ENCODE measurements at regions not wholly inside any gene's neighbourhood (a gene's known extent, or its start where the extent isn't known, plus 50 kb on each side); places are given as distances from the start of the nearest gene placed in this dataset.

- TF ChIP-seq CEBPZ (IDR thresholded peaks at IDR 0.05; ENCODE audit: low read depth, low read length) (no peak), SREBF1 (IDR thresholded peaks at IDR 0.05; ENCODE audit: low read length) (no peak)
Observed at GRCh38 chr2:217529271-217529670, 473.5 kb downstream of the TNS1 start (continued).

GRCh38 chr2:217527590-217528202, 475.1 kb downstream of the TNS1 start:
- no TSS peak for BruUV-seq (replicated peaks)
- CTCF ChIA-PET: interaction anchor here (1.0 kb wide), 1 partner anchor 185 kb away, joined by 3 read pairs; no protein-coding TSS in a partner anchor
- Histone ChIP-seq H3K4me1 (ENCODE audit: control insufficient read depth, insufficient read depth, low read length) (no peaks in the 10 kb centered on the region), H3K9ac (ENCODE audit: control insufficient read depth, insufficient read depth, low read length) (no peak overlapping the region), H3K9me3 (replicated peaks; ENCODE audit: control insufficient read depth, insufficient read depth, low read length) (no peaks in the 10 kb centered on the region), H3K36me3 (ENCODE audit: control insufficient read depth in 2 of 2, insufficient read depth in 2 of 2, low read length in 1 of 2) (no peaks in the 10 kb centered on the region), H3K27me3 (replicated peaks in 1 of 2; ENCODE audit: control insufficient read depth in 2 of 2, insufficient read depth in 2 of 2, low read length in 1 of 2) (peaks cover 0 to 2% of the 10 kb centered on the region in 2 experiments; a peak in 2 of 4 replicates), H3K79me2 (ENCODE audit: control insufficient read depth, insufficient read depth, low read length) (no peaks in the 10 kb centered on the region), H2AFZ (ENCODE audit: control insufficient read depth, low read depth, low read length) (no peak overlapping the region), H3K27ac (ENCODE audit: control insufficient read depth, insufficient read depth) (no peak overlapping the region), H3K4me3 (no peak overlapping the region), H4K20me1 (ENCODE audit: control insufficient read depth, insufficient read depth) (no peaks in the 10 kb centered on the region), H3K4me2 (ENCODE audit: control insufficient read depth, insufficient read depth) (no peak overlapping the region)
- TF ChIP-seq HDAC6 (IDR thresholded peaks at IDR 0.05; ENCODE audit: unreplicated experiment) (no peak), TAF1 (IDR thresholded peaks at IDR 0.05; ENCODE audit: borderline replicate concordance, low read depth, low read length) (no peak), TBL1XR1 (IDR thresholded peaks at IDR 0.05; ENCODE audit: low read depth, low read length) (no peak), CREM (IDR thresholded peaks at IDR 0.05; ENCODE audit: low read depth) (no peak), TCF12 (IDR thresholded peaks at IDR 0.05; ENCODE audit: low read depth, low read length) (no peak), JUND (IDR thresholded peaks at IDR 0.05; ENCODE audit: low read depth, low read length) (no peak), NFXL1 (IDR thresholded peaks at IDR 0.05; ENCODE audit: borderline replicate concordance) (no peak), CHD1 (IDR thresholded peaks at IDR 0.05; ENCODE audit: low read depth, low read length) (no peak), TARDBP (IDR thresholded peaks at IDR 0.05; ENCODE audit: borderline replicate concordance) (no peak), SMAD1 (IDR thresholded peaks at IDR 0.05; ENCODE audit: low read depth, partially characterized antibody) (no peak), SREBF2 (IDR thresholded peaks at IDR 0.05; ENCODE audit: low read length) (no peak), BCL11A (IDR thresholded peaks at IDR 0.05; ENCODE audit: low read depth, low read length) (no peak), HCFC1 (IDR thresholded peaks at IDR 0.05; ENCODE audit: low read length) (no peak), YBX1 (IDR thresholded peaks at IDR 0.05) (no peak), BRCA1 (IDR thresholded peaks at IDR 0.05; ENCODE audit: low read depth, low read length) (no peak), BMI1 (IDR thresholded peaks at IDR 0.05; ENCODE audit: borderline replicate concordance) (no peak), ZNF622 (IDR thresholded peaks at IDR 0.05) (no peak), ZNF217 (IDR thresholded peaks at IDR 0.05) (no peak), GATAD2B (conservative IDR thresholded peaks at IDR 0.05; ENCODE audit: low read depth) (no peak), MYB (IDR thresholded peaks at IDR 0.05; ENCODE audit: borderline replicate concordance, low read depth, low read length) (no peak)
- SMC1A ChIA-PET (ENCODE audit: uncharacterized antibody, unreplicated experiment): no interaction called here
- intact Hi-C loops (cut with micrococcal nuclease; ENCODE audit: unreplicated experiment) (no loop called here), in situ Hi-C loops (cut with MboI) (no loop called here)
- DNase-seq (ENCODE audit: low read depth, low spot score): no peak
- POLR2A ChIA-PET: no interaction called here
- FAIRE-seq: no peak
- RAD21 ChIA-PET (ENCODE audit: unreplicated experiment): no interaction called here
- no peak for ATAC-seq
- 26% methylated on average over 4 of the region's 4 CpGs for WGBS (ENCODE audit: insufficient coverage, insufficient replicate concordance, low lambda C conversion rate, missing lambda C conversion rate)

Data from GM12878 (cell line).